RWPE1 (cell line): ENCODE measurements at regions not wholly inside any gene's neighbourhood (a gene's known extent, or its start where the extent isn't known, plus 50 kb on each side); places are given as distances from the start of the nearest gene placed in this dataset.

Experiments used
- CTCF ChIA-PET: fragments of 350-600 bp; sonication (Branson Sonifier 250); formaldehyde crosslinking; extraction: SDS; loops from one replicate; lab custom pipeline; 2021; lab: Yijun Ruan, JAX
- POLR2A ChIA-PET: fragments of 400-600 bp; formaldehyde crosslinking; extraction: SDS; loops from one replicate; lab custom pipeline; 2020; ENCODE audit warnings: antibody characterized with exemption; ENCODE audit not compliant: low non-redundant PET; lab: Yijun Ruan, JAX
- DNase-seq: peaks from one replicate; pipeline ENCODE4 v3.0.0; 2012; ENCODE audit warnings: low spot score
- H3K27ac ChIP-seq: fragments of 450-650 bp; 2 replicates; pipeline ENCODE4 v1.5.1; 2017
- CTCF ChIP-seq: fragments of 450-650 bp; conservative IDR thresholded peaks from 2 replicates; pipeline ENCODE4 v1.5.1; 2017; ENCODE audit warnings: low read depth, mild to moderate bottlenecking

GRCh38 chr11:70500076-70500847 lies 101.9 kb downstream of the CTTN start:
- ChIA-PET CTCF (no interaction called here), POLR2A (no interaction called here)
- TF ChIP-seq CTCF: no peak
- no peak overlapping the region for H3K27ac ChIP-seq
- no peak for DNase-seq

- no peak for DNase-seq
- H3K27ac ChIP-seq: no peak overlapping the region
- ChIA-PET POLR2A (no interaction called here), CTCF (no interaction called here)
- no peak for TF ChIP-seq CTCF
Observed at GRCh38 chr11:70501051-70501901, 102.9 kb downstream of the CTTN start.

GRCh38 chr11:70501933-70502540 lies 103.7 kb downstream of the CTTN start:
- ChIA-PET POLR2A (no interaction called here), CTCF (no interaction called here)
- no peak for DNase-seq
- no peak overlapping the region for H3K27ac ChIP-seq
- TF ChIP-seq CTCF: no peak

- POLR2A ChIA-PET: no interaction called here
- CTCF ChIA-PET: no interaction called here
- no peak for TF ChIP-seq CTCF
- H3K27ac ChIP-seq: no peak overlapping the region
- no peak for DNase-seq
Observed at GRCh38 chr11:70502677-70503467, 104.5 kb downstream of the CTTN start.

GRCh38 chr11:70503468-70504221 lies 105.3 kb downstream of the CTTN start:
- CTCF ChIA-PET: no interaction called here
- no peak for TF ChIP-seq CTCF
- DNase-seq: no peak
- no peak overlapping the region for H3K27ac ChIP-seq
- POLR2A ChIA-PET: no interaction called here
